Tibial artery (tissue), 4 donors: ENCODE measurements at regions not wholly inside any gene's neighbourhood (a gene's known extent, or its start where the extent isn't known, plus 50 kb on each side); places are given as distances from the start of the nearest gene placed in this dataset.

Source experiments
- DNase-seq, 2 donors: peaks; one replicate each; pipeline ENCODE4 v3.0.0-alpha.2; 2019
- H3K27ac ChIP-seq, 2 donors: fragments of 200-600 bp; sonication (generic) in 1 of 2; 1 replicate in 1 of 2; 2 replicates in 1 of 2; pipeline ENCODE4 v1.5.1; 2018 to 2019; ENCODE audit warnings: mild to moderate bottlenecking in 1 of 2
- H3K27me3 ChIP-seq, 2 donors: fragments of 200-600 bp; sonication (generic) in 1 of 2; one replicate each; pipeline versions ENCODE4 v1.5.1 to v1.6.0; 2016 to 2019
- H3K36me3 ChIP-seq, 3 donors: fragments of 200-600 bp; sonication (generic) in 2 of 3; one replicate each; pipeline ENCODE4 v1.5.1; 2016 to 2019; ENCODE audit warnings: mild to moderate bottlenecking in 2 of 3
- H3K4me1 ChIP-seq, 4 donors: fragments of 200-600 bp; sonication (generic) in 2 of 4; 1 replicate in 3 of 4; 2 replicates in 1 of 4; pipeline ENCODE4 v1.5.1; 2016 to 2019
- H3K4me3 ChIP-seq, 2 donors: fragments of 200-600 bp; sonication (generic) in 1 of 2; 1 replicate in 1 of 2; 2 replicates in 1 of 2; pipeline ENCODE4 v1.5.1; 2018 to 2019; ENCODE audit warnings: mild to moderate bottlenecking in 2 of 2
- H3K9me3 ChIP-seq, 3 donors: fragments of 200-600 bp; sonication (generic) in 1 of 3; one replicate each; pipeline ENCODE4 v1.5.1; 2016 to 2019
- intact Hi-C: fragments of 100-400 bp; cut with DNase I; formaldehyde crosslinking; loops from one replicate; pipeline ENCODE4 v1.15.0; 2023; ENCODE audit warnings: low total_unique reads
- TF ChIP-seq, protein P1 (sequence below), 2 experiments: fragments of 200-600 bp in 1 of 2; fragments of 450-650 bp in 1 of 2; IDR thresholded peaks; one replicate each; pipeline ENCODE4 v1.5.1; 2017 to 2019; ENCODE audit warnings: antibody characterized with exemption in 2 of 2, mild to moderate bottlenecking in 1 of 2, moderate library complexity in 1 of 2

DNA sequence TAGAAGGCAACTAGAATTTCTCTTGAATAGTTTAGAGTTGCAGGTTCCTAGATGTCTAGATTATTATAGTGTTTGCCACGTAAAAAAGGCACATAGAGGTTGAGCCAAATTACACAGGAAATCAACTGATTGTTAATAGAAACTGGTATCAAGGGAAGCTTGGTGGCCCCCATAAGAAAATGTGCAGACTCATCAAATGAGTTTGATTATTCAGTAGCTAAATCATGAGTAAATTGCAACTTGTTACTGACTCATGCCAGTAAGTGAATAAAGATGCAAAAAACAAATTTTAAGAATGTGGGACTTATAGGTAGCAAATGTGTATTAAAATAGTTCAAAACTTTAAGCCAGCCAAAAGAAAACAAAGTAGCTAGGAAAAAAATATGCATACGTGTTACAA, 1078.9 kb upstream of the CDH9 start:
- Histone ChIP-seq H3K27ac (no peak overlapping the region), H3K9me3 (no peaks in the 10 kb centered on the region), H3K27me3 (no peaks in the 10 kb centered on the region), H3K4me1 (no peaks in the 10 kb centered on the region), H3K4me3 (no peak overlapping the region), H3K36me3 (no peaks in the 10 kb centered on the region)
- TF ChIP-seq, protein P1, sequence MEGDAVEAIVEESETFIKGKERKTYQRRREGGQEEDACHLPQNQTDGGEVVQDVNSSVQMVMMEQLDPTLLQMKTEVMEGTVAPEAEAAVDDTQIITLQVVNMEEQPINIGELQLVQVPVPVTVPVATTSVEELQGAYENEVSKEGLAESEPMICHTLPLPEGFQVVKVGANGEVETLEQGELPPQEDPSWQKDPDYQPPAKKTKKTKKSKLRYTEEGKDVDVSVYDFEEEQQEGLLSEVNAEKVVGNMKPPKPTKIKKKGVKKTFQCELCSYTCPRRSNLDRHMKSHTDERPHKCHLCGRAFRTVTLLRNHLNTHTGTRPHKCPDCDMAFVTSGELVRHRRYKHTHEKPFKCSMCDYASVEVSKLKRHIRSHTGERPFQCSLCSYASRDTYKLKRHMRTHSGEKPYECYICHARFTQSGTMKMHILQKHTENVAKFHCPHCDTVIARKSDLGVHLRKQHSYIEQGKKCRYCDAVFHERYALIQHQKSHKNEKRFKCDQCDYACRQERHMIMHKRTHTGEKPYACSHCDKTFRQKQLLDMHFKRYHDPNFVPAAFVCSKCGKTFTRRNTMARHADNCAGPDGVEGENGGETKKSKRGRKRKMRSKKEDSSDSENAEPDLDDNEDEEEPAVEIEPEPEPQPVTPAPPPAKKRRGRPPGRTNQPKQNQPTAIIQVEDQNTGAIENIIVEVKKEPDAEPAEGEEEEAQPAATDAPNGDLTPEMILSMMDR (IDR thresholded peaks at IDR 0.05) = no peak
- DNase-seq = no peak
- intact Hi-C loops = no loop called here

DNA sequence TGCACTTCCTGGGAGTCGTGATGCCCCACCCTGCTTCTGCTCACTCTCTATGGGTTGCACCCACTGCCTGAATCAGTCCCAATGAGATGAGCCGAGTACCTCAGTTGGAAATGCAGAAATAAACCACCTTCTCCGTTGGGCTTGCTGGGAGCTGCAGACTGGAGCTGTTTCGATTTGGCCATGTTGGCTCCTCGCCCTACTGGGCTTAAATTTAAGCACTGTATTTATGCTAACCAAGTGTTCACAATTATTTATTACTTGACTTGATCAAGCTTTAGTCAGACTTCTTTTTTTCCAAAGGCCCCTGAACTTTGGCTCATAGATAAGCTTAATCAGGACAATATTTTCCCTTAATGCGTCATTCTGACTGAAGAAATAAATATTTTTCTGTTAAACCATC, 1072.4 kb upstream of the CDH9 start:
- DNase-seq = no peak
- TF ChIP-seq, protein P1 (IDR thresholded peaks at IDR 0.05) = no peak
- Histone ChIP-seq H3K4me1 (peaks cover 0 to 3% (median 0%) of the 10 kb centered on the region in 4 donors), H3K27me3 (no peaks in the 10 kb centered on the region), H3K4me3 (no peak overlapping the region), H3K27ac (no peak overlapping the region), H3K9me3 (no peaks in the 10 kb centered on the region), H3K36me3 (no peaks in the 10 kb centered on the region)
- intact Hi-C loops = no loop called here

DNA sequence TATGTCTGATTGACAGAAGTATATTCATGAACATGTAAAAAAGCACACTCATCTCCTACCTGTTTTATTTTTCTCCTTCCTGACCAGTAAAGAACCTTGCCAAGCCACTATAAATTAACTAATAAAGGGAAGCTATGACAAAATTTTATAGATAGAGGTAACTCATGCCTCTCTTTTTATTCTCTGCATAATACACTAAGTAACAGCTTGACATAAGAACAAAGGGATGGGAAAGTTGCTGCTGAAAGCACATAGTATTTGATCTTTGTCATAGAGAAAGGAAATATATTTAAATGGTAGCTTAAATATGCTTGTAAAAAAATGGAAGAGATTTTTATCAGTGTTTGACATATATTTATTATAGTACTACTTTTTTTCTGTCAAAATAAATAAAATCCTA, 1065.7 kb upstream of the CDH9 start:
- Histone ChIP-seq H3K27ac (no peak overlapping the region), H3K27me3 (no peaks in the 10 kb centered on the region), H3K36me3 (no peaks in the 10 kb centered on the region), H3K4me3 (no peak overlapping the region), H3K9me3 (no peaks in the 10 kb centered on the region), H3K4me1 (no peaks in the 10 kb centered on the region)
- DNase-seq = no peak
- TF ChIP-seq, protein P1 (IDR thresholded peaks at IDR 0.05) = no peak
- intact Hi-C loops = no loop called here

DNA sequence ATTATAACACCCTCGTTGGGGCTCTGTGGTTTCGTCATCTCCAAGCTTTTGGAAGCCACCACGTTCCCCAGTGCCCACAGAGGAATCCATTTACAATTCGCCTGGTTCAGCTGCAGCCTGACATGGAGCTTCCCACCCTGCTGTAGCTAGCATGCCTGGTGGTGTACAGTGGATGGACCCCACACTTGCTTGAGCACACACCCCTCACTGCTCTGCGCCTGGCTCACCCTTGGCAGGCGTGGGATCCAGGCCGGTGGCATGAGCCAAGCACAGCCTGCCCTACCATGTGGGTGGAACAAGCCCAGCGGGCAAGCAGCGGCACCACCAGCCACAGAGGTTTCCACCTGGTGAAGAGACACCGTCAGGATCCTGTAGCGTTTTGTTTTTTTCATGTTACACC, 1045.7 kb upstream of the CDH9 start:
- intact Hi-C loops = no loop called here
- no peaks in the 10 kb centered on the region for H3K36me3 ChIP-seq
- no peaks in the 10 kb centered on the region for H3K27me3 ChIP-seq
- H3K27ac ChIP-seq = no peak overlapping the region
- no peaks in the 10 kb centered on the region for H3K4me1 ChIP-seq
- TF ChIP-seq, protein P1 (IDR thresholded peaks at IDR 0.05) = no peak
- no peak for DNase-seq
- H3K9me3 ChIP-seq = no peaks in the 10 kb centered on the region
- H3K4me3 ChIP-seq = no peak overlapping the region

DNA sequence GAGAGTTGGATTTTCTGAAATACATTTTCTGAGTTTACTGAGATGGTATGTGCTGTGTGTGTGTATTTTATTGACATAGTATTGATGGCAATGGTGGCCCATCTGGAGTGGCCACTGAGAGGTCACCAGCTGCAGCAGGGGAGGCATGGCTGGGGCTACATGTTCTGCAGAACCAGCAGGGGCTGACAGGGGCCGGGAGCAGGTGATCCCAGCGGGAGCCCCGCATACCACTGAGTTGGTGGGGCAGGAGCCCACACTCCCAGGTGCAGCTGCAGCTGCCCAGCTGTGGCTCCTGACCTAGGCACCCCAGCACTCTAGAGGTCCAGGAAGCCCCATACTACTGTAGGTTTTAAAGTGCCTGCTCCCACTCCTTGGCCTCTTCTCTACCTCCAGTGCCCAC, 1044.2 kb upstream of the CDH9 start:
- Histone ChIP-seq H3K4me3 (no peak overlapping the region), H3K27ac (no peak overlapping the region), H3K9me3 (no peaks in the 10 kb centered on the region), H3K4me1 (no peaks in the 10 kb centered on the region), H3K27me3 (no peaks in the 10 kb centered on the region), H3K36me3 (no peaks in the 10 kb centered on the region)
- no peak for DNase-seq
- intact Hi-C loops = no loop called here
- TF ChIP-seq, protein P1 (IDR thresholded peaks at IDR 0.05) = no peak
